GM23338 (cell line): ENCODE measurements at regions not wholly inside any gene's neighbourhood (a gene's known extent, or its start where the extent isn't known, plus 50 kb on each side); places are given as distances from the start of the nearest gene placed in this dataset.

ENCODE experiments used
- EZH2 ChIP-seq: fragments of 200-600 bp; sonication (generic); IDR thresholded peaks from one replicate; pipeline ENCODE4 v1.8.0; 2017; ENCODE audit warnings: antibody characterized with exemption, mild to moderate bottlenecking, low read depth; ENCODE audit not compliant: unreplicated experiment
- EZH2phosphoT487 ChIP-seq: fragments of 200-600 bp; sonication (generic); IDR thresholded peaks from one replicate; pipeline ENCODE4 v1.8.1; 2018; ENCODE audit warnings: antibody characterized with exemption; ENCODE audit not compliant: unreplicated experiment
- JUNB ChIP-seq: IDR thresholded peaks from one replicate; pipeline ENCODE4 v1.6.1; 2016; ENCODE audit warnings: antibody characterized with exemption; ENCODE audit not compliant: unreplicated experiment
- POLR2AphosphoS5 ChIP-seq: IDR thresholded peaks from 2 replicates; pipeline ENCODE4 v1.6.1; 2016; ENCODE audit warnings: antibody characterized with exemption, low read depth
- TF ChIP-seq, protein P1 (sequence below), 2 experiments: fragments of 200-600 bp in 1 of 2; sonication (generic) in 1 of 2; conservative IDR thresholded peaks; 2 replicates each; pipeline versions ENCODE4 v1.5.1 to v1.6.1; 2016 to 2017; ENCODE audit warnings: antibody characterized with exemption in 2 of 2, low read depth in 2 of 2, mild to moderate bottlenecking in 2 of 2, moderate library complexity in 1 of 2

DNA sequence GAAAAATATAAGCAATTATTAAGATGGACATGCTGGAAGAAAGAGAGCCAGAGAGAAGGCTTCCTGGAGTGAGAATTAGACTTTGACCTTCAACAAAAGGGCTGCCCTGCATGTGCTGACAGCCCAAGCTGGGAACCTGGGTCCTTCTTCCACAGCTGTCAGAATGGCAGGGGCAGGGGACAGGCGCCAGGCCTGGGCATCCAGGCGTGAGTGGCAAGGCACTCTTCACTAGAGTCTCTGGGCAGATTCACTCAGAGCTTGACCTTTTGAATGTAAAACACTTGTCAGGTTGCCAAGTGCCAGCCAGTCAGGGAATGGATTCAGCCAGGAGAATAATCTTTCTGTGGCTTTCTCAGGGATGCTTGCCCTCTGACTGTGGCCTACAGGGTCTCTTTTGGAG, 119.1 kb upstream of the CLINT1 start:
- no peak for TF ChIP-seq EZH2phosphoT487
- TF ChIP-seq POLR2AphosphoS5, result no peak
- TF ChIP-seq, protein P1, sequence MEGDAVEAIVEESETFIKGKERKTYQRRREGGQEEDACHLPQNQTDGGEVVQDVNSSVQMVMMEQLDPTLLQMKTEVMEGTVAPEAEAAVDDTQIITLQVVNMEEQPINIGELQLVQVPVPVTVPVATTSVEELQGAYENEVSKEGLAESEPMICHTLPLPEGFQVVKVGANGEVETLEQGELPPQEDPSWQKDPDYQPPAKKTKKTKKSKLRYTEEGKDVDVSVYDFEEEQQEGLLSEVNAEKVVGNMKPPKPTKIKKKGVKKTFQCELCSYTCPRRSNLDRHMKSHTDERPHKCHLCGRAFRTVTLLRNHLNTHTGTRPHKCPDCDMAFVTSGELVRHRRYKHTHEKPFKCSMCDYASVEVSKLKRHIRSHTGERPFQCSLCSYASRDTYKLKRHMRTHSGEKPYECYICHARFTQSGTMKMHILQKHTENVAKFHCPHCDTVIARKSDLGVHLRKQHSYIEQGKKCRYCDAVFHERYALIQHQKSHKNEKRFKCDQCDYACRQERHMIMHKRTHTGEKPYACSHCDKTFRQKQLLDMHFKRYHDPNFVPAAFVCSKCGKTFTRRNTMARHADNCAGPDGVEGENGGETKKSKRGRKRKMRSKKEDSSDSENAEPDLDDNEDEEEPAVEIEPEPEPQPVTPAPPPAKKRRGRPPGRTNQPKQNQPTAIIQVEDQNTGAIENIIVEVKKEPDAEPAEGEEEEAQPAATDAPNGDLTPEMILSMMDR (conservative IDR thresholded peaks at IDR 0.05; ENCODE audit: low read depth in 2 of 2), result no peak
- TF ChIP-seq JUNB, result no peak
- TF ChIP-seq EZH2, result no peak
